B cell (primary cell): ENCODE measurements at regions not wholly inside any gene's neighbourhood (a gene's known extent, or its start where the extent isn't known, plus 50 kb on each side); places are given as distances from the start of the nearest gene placed in this dataset.

Source experiments
- EZH2 ChIP-seq: IDR thresholded peaks from 2 replicates; pipeline ENCODE4 v1.6.1; 2012; ENCODE audit warnings: borderline replicate concordance, low read depth, mild to moderate bottlenecking, moderate library complexity, low read length; ENCODE audit not compliant: insufficient read depth, poor library complexity, severe bottlenecking
- TF ChIP-seq, protein P1 (sequence below): fragments of 200-600 bp; IDR thresholded peaks from one replicate; pipeline ENCODE4 v1.8.0; 2022; ENCODE audit warnings: antibody characterized with exemption, mild to moderate bottlenecking

DNA sequence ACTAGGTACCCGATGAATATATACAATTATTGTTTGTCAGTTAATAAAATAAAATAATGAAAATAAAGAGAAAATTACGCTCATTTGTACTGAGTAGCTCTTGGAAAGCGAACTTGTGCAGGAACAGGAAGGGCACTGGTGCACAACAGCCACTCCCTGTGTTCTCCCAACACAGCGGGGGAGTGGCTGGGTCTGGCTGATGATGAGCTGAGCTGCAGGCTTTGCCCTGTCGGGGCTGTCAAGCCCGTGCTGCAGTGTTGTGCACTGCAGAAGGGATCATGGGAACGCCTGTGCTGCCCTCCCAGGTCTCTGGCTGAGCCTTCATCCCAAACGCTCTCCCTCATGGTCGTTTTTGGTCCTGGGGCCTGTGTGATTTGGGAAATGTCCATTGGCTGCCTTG lies 131.7 kb upstream of the MAP3K4 start:
- TF ChIP-seq, protein P1, sequence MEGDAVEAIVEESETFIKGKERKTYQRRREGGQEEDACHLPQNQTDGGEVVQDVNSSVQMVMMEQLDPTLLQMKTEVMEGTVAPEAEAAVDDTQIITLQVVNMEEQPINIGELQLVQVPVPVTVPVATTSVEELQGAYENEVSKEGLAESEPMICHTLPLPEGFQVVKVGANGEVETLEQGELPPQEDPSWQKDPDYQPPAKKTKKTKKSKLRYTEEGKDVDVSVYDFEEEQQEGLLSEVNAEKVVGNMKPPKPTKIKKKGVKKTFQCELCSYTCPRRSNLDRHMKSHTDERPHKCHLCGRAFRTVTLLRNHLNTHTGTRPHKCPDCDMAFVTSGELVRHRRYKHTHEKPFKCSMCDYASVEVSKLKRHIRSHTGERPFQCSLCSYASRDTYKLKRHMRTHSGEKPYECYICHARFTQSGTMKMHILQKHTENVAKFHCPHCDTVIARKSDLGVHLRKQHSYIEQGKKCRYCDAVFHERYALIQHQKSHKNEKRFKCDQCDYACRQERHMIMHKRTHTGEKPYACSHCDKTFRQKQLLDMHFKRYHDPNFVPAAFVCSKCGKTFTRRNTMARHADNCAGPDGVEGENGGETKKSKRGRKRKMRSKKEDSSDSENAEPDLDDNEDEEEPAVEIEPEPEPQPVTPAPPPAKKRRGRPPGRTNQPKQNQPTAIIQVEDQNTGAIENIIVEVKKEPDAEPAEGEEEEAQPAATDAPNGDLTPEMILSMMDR = no peak
- TF ChIP-seq EZH2 = no peak
